ENCODE measurements at regions not wholly inside any gene's neighbourhood (a gene's known extent, or its start where the extent isn't known, plus 50 kb on each side); places are given as distances from the start of the nearest gene placed in this dataset.

DNA sequence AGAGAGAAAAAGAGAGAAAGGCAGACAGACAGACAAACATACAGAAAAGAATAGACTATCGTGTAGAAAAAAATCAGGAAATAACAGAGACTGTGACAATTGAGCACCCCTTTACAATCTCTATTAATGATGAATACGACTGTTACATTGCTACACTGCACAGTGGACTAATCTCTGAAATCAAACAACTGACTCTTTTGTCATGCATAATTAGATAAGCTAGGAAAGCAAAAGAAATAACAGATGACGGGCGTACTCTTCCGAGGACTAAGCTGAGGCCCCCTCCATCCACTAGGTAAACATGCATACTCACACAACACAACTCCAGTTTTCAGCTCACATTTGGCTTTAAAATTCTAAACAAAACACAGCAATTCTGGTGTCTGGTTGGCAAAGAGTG is 267.0 kb downstream of the NOL4 start:
- TF ChIP-seq, protein P1, sequence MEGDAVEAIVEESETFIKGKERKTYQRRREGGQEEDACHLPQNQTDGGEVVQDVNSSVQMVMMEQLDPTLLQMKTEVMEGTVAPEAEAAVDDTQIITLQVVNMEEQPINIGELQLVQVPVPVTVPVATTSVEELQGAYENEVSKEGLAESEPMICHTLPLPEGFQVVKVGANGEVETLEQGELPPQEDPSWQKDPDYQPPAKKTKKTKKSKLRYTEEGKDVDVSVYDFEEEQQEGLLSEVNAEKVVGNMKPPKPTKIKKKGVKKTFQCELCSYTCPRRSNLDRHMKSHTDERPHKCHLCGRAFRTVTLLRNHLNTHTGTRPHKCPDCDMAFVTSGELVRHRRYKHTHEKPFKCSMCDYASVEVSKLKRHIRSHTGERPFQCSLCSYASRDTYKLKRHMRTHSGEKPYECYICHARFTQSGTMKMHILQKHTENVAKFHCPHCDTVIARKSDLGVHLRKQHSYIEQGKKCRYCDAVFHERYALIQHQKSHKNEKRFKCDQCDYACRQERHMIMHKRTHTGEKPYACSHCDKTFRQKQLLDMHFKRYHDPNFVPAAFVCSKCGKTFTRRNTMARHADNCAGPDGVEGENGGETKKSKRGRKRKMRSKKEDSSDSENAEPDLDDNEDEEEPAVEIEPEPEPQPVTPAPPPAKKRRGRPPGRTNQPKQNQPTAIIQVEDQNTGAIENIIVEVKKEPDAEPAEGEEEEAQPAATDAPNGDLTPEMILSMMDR (IDR thresholded peaks at IDR 0.05), result no peak
- no peak for TF ChIP-seq POLR2A (IDR thresholded peaks at IDR 0.05)

All from ovary (tissue), 3 donors.